ENCODE measurements at regions not wholly inside any gene's neighbourhood (a gene's known extent, or its start where the extent isn't known, plus 50 kb on each side); places are given as distances from the start of the nearest gene placed in this dataset.
A peak's percentile ranks its signal among the peaks of the same experiment; 100 is the strongest.

DNA sequence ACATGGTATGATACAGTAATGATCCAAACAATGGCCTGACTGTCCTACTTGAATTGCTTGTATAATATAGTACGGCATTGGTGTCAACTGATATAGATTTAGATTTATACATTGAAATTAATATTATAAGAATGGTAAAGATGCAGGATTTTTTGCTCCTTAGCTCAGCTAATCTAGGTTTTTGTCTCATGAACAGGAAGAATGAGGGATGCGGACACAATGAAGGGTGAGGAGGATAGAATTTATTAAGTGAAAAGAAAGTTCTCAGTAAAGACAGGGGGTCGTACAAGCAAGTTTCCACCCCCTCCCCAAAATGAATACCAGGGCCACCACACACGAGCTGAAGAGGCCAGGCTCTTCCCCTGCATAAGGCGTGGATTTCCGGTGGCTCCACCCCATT, 96.1 kb downstream of the KCNA5 start:
- Mint-ChIP-seq H3K4me3 (ENCODE audit: unreplicated experiment) (no peak overlapping the region), H3K36me3 (ENCODE audit: unreplicated experiment) (peaks cover 5% of the 10 kb centered on the region), H3K4me1 (ENCODE audit: low read depth, unreplicated experiment) (no peaks in the 10 kb centered on the region), H3K27ac (ENCODE audit: unreplicated experiment) (no peak overlapping the region), H3K9me3 (ENCODE audit: unreplicated experiment) (no peaks in the 10 kb centered on the region), H3K27me3 (ENCODE audit: unreplicated experiment) (no peaks in the 10 kb centered on the region)
- TF ChIP-seq, protein P1, sequence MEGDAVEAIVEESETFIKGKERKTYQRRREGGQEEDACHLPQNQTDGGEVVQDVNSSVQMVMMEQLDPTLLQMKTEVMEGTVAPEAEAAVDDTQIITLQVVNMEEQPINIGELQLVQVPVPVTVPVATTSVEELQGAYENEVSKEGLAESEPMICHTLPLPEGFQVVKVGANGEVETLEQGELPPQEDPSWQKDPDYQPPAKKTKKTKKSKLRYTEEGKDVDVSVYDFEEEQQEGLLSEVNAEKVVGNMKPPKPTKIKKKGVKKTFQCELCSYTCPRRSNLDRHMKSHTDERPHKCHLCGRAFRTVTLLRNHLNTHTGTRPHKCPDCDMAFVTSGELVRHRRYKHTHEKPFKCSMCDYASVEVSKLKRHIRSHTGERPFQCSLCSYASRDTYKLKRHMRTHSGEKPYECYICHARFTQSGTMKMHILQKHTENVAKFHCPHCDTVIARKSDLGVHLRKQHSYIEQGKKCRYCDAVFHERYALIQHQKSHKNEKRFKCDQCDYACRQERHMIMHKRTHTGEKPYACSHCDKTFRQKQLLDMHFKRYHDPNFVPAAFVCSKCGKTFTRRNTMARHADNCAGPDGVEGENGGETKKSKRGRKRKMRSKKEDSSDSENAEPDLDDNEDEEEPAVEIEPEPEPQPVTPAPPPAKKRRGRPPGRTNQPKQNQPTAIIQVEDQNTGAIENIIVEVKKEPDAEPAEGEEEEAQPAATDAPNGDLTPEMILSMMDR (IDR thresholded peaks at IDR 0.05; ENCODE audit: partially characterized antibody, unreplicated experiment): no peak
- DNase-seq: no peak

DNA sequence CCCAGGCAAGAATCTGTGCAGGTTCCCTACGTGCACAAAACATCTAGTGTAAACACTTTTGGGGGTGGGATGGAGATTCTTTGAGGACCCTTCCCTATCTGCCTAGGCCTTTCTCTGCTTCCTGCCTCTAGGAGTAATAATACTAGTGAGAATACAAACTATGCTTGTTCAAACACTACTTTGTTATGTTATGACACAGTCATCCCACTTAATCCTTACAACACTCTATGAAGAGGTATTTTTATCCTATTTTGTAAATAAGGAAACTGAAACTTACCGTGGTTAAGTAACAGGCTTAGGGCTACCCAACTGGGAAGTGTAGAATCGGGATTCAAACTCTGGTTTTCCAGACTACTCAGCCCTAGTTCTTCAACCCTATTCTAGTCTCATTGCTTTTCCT, 96.5 kb downstream of the KCNA5 start:
- no peak for DNase-seq
- Mint-ChIP-seq H3K27ac (ENCODE audit: unreplicated experiment) (no peak overlapping the region), H3K9me3 (ENCODE audit: unreplicated experiment) (no peaks in the 10 kb centered on the region), H3K4me1 (ENCODE audit: low read depth, unreplicated experiment) (no peaks in the 10 kb centered on the region), H3K27me3 (ENCODE audit: unreplicated experiment) (no peaks in the 10 kb centered on the region), H3K36me3 (ENCODE audit: unreplicated experiment) (peaks cover 5% of the 10 kb centered on the region), H3K4me3 (ENCODE audit: unreplicated experiment) (no peak overlapping the region)
- TF ChIP-seq, protein P1 (IDR thresholded peaks at IDR 0.05; ENCODE audit: partially characterized antibody, unreplicated experiment): no peak

DNA sequence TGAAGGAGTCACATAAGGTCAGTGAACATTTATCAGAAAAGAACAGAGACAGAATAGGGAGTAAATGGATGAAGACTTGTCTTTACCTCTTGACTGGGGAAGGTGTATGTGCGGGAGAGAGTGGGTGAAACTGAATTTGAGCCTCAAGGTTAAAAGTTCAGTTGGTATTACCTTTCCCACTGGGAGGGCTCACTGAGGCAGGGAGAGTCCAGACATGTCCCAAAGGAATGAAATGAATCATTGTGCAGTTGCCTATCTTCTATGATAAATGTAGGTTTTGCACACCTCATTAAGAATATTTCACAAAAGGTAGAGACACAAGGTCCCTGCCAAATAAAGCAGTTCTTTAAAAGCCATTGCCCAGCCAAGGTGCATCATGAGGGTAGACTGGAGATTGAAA, 105.2 kb downstream of the KCNA5 start:
- Mint-ChIP-seq H3K4me3 (ENCODE audit: unreplicated experiment) (no peak overlapping the region), H3K9me3 (ENCODE audit: unreplicated experiment) (no peaks in the 10 kb centered on the region), H3K27ac (ENCODE audit: unreplicated experiment) (no peak overlapping the region), H3K27me3 (ENCODE audit: unreplicated experiment) (no peaks in the 10 kb centered on the region), H3K4me1 (ENCODE audit: low read depth, unreplicated experiment) (peaks cover 11% of the 10 kb centered on the region), H3K36me3 (ENCODE audit: unreplicated experiment) (no peaks in the 10 kb centered on the region)
- no peak for DNase-seq
- TF ChIP-seq, protein P1 (IDR thresholded peaks at IDR 0.05; ENCODE audit: partially characterized antibody, unreplicated experiment): no peak

DNA sequence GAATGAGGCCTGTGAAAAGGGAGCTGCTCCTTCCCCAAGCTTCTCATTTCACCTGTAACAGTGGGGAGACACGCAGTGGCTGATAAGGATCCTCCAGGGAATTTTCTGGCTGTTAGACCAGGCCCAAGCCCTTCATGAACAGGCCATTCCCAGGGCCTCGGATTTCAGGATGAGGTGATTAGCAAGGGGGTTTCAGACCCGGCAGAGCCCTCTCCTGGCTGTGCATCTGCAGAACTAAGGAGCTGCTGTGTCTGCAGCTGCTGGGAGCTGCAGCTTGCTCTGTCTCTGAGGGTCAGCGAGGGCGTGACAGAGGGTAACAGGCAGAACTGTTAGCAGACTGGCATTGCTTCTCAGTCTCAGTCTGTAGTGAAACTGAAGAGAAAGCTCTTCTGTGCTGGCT, 110.4 kb downstream of the KCNA5 start:
- DNase-seq: peak; percentile 52
- Mint-ChIP-seq H3K9me3 (ENCODE audit: unreplicated experiment) (no peaks in the 10 kb centered on the region), H3K4me1 (ENCODE audit: low read depth, unreplicated experiment) (peaks cover 19% of the 10 kb centered on the region), H3K36me3 (ENCODE audit: unreplicated experiment) (no peaks in the 10 kb centered on the region), H3K4me3 (ENCODE audit: unreplicated experiment) (no peak overlapping the region), H3K27ac (ENCODE audit: unreplicated experiment) (no peak overlapping the region), H3K27me3 (ENCODE audit: unreplicated experiment) (peaks cover 5% of the 10 kb centered on the region)
- TF ChIP-seq, protein P1 (IDR thresholded peaks at IDR 0.05; ENCODE audit: partially characterized antibody, unreplicated experiment): no peak

DNA sequence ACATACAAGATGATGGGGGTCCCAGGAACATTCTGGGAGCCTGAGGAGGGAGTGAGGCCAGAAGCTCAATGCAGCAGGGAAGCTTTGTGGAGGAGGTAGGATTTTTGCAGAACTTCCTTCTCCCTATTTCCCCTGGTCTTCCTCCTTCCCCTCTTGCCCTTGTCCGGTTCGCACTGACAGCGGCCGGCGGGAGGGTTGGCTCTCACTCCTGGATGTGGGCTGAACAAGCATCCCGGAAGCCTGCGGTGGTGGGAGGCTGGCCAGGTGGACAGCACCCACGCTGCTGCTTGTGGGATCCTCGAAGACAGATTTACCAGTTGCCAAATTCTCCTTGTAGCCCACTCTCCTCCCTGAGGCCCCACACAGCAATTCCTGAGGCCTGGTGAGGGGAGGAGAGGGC, 112.2 kb downstream of the KCNA5 start:
- DNase-seq: no peak
- peaks cover 19% of the 10 kb centered on the region for H3K4me1 Mint-ChIP-seq (ENCODE audit: low read depth, unreplicated experiment)
- peaks cover 5% of the 10 kb centered on the region for H3K27me3 Mint-ChIP-seq (ENCODE audit: unreplicated experiment)
- H3K4me3 Mint-ChIP-seq (ENCODE audit: unreplicated experiment): no peak overlapping the region
- H3K9me3 Mint-ChIP-seq (ENCODE audit: unreplicated experiment): no peaks in the 10 kb centered on the region
- H3K27ac Mint-ChIP-seq (ENCODE audit: unreplicated experiment): no peak overlapping the region
- H3K36me3 Mint-ChIP-seq (ENCODE audit: unreplicated experiment): no peaks in the 10 kb centered on the region
- TF ChIP-seq, protein P1 (IDR thresholded peaks at IDR 0.05; ENCODE audit: partially characterized antibody, unreplicated experiment): no peak

Measured in glutamatergic neuron (in vitro differentiated cells).